Neural cell (in vitro differentiated cells): ENCODE measurements at regions not wholly inside any gene's neighbourhood (a gene's known extent, or its start where the extent isn't known, plus 50 kb on each side); places are given as distances from the start of the nearest gene placed in this dataset.

Experiments used
- H2AFZ ChIP-seq: fragments of 200-600, 300-800 bp; sonication (generic), shearing (Covaris generic); 2 replicates; pipeline ENCODE4 v1.6.0; 2014; ENCODE audit warnings: low read depth, mild to moderate bottlenecking, antibody characterized with exemption, low read length, moderate library complexity
- H3F3A ChIP-seq: fragments of 200-600 bp; shearing (Covaris generic); 2 replicates; pipeline ENCODE4 v1.6.1; 2016; ENCODE audit warnings: mild to moderate bottlenecking, moderate library complexity, mixed read lengths, antibody characterized with exemption, low read length; ENCODE audit not compliant: insufficient read depth, poor library complexity, severe bottlenecking
- H3K27ac ChIP-seq: fragments of 200-600, 300-800 bp; sonication (generic), shearing (Covaris generic); 2 replicates; pipeline ENCODE4 v1.5.1; 2014; ENCODE audit warnings: mild to moderate bottlenecking, low read length, moderate library complexity
- H3K27me3 ChIP-seq: fragments of 300-800, 200-600 bp; sonication (generic), shearing (Covaris generic); 2 replicates; pipeline ENCODE4 v1.6.0; 2014; ENCODE audit warnings: mild to moderate bottlenecking, low read depth, low read length, moderate library complexity; ENCODE audit not compliant: insufficient read depth
- H3K36me3 ChIP-seq: fragments of 300-800, 200-600 bp; sonication (generic), shearing (Covaris generic); 2 replicates; pipeline ENCODE4 v1.5.1; 2014; ENCODE audit warnings: mild to moderate bottlenecking, antibody characterized with exemption, low read length, moderate library complexity; ENCODE audit not compliant: insufficient read depth
- H3K4me2 ChIP-seq: fragments of 300-800, 200-600 bp; sonication (generic), shearing (Covaris generic); 2 replicates; pipeline ENCODE4 v1.6.0; 2014; ENCODE audit warnings: mild to moderate bottlenecking, low read length
- H3K4me3 ChIP-seq: fragments of 300-800, 200-600 bp; sonication (generic), shearing (Covaris generic); 2 replicates; pipeline ENCODE4 v1.5.1; 2014; ENCODE audit warnings: mild to moderate bottlenecking, low read length, moderate library complexity
- H3K79me2 ChIP-seq: fragments of 200-600 bp; shearing (Covaris generic); replicated peaks from 2 replicates; pipeline ENCODE4 v1.6.0; 2014; ENCODE audit warnings: mild to moderate bottlenecking, low read length, moderate library complexity; ENCODE audit not compliant: insufficient read depth
- H3K9ac ChIP-seq: fragments of 300-800, 200-600 bp; sonication (generic), shearing (Covaris generic); 2 replicates; pipeline ENCODE4 v1.6.1; 2016; ENCODE audit warnings: mild to moderate bottlenecking, low read length, mixed read lengths
- H3K9me2 ChIP-seq: fragments of 200-600 bp; shearing (Covaris generic); 2 replicates; pipeline ENCODE4 v1.6.1; 2016; ENCODE audit warnings: mild to moderate bottlenecking, low read length, mixed read lengths; ENCODE audit not compliant: insufficient read depth
- H3K9me3 ChIP-seq: fragments of 200-600, 300-800 bp; sonication (generic), shearing (Covaris generic); 2 replicates; pipeline ENCODE4 v1.6.1; 2016; ENCODE audit warnings: mild to moderate bottlenecking, mixed run types, low read length, moderate library complexity, mixed read lengths
- H4K20me1 ChIP-seq: fragments of 200-600 bp; shearing (Covaris generic); 2 replicates; pipeline ENCODE4 v1.6.1; 2016; ENCODE audit warnings: mild to moderate bottlenecking, mixed run types; ENCODE audit not compliant: insufficient read depth
- CTCF ChIP-seq: fragments of 450-650 bp; IDR thresholded peaks from 2 replicates; pipeline ENCODE4 v1.5.1; 2014; ENCODE audit warnings: antibody characterized with exemption, mild to moderate bottlenecking, moderate library complexity; ENCODE audit not compliant: poor library complexity, severe bottlenecking
- EP300 ChIP-seq: fragments of 450-650 bp; conservative IDR thresholded peaks from 2 replicates; pipeline ENCODE4 v1.6.1; 2014; ENCODE audit warnings: antibody characterized with exemption, mild to moderate bottlenecking, moderate library complexity; ENCODE audit not compliant: poor library complexity, severe bottlenecking
- EZH2 ChIP-seq: fragments of 200-600, 300-800 bp; shearing (Covaris generic), sonication (generic); IDR thresholded peaks from 2 replicates; pipeline ENCODE4 v1.6.1; 2014; ENCODE audit warnings: antibody characterized with exemption, low read length, borderline replicate concordance, mild to moderate bottlenecking; ENCODE audit not compliant: insufficient read depth, poor library complexity, severe bottlenecking
- MXI1 ChIP-seq: fragments of 450-650 bp; conservative IDR thresholded peaks from 2 replicates; pipeline ENCODE4 v1.6.1; 2014; ENCODE audit warnings: antibody characterized with exemption, mild to moderate bottlenecking; ENCODE audit not compliant: poor library complexity, severe bottlenecking
- POLR2AphosphoS5 ChIP-seq: IDR thresholded peaks from 2 replicates; pipeline ENCODE4 v1.6.1; 2012
- RAD21 ChIP-seq: fragments of 450-650 bp; conservative IDR thresholded peaks from 2 replicates; pipeline ENCODE4 v1.6.1; 2014; ENCODE audit warnings: antibody characterized with exemption, mild to moderate bottlenecking, moderate library complexity
- REST ChIP-seq: IDR thresholded peaks from 2 replicates; pipeline ENCODE4 v1.6.1; 2012; ENCODE audit warnings: borderline replicate concordance
- SMC3 ChIP-seq: fragments of 450-650 bp; conservative IDR thresholded peaks from 2 replicates; pipeline ENCODE4 v1.6.1; 2014; ENCODE audit warnings: antibody characterized with exemption, mild to moderate bottlenecking, moderate library complexity; ENCODE audit not compliant: poor library complexity
- TAF1 ChIP-seq: IDR thresholded peaks from 2 replicates; pipeline ENCODE4 v1.6.1; 2012; ENCODE audit warnings: low read depth

GRCh38 chr5:99334936-99335335, 406.1 kb upstream of the CHD1 start:
- Histone ChIP-seq H3K79me2 (no peaks in the 10 kb centered on the region), H3K9ac (no peak overlapping the region)
- no peak for TF ChIP-seq RAD21
- TF ChIP-seq MXI1 = no peak
- no peak for TF ChIP-seq CTCF
- no peak for TF ChIP-seq EZH2
- TF ChIP-seq SMC3 = no peak
- TF ChIP-seq EP300 = no peak
- no peak for TF ChIP-seq POLR2AphosphoS5
- TF ChIP-seq TAF1 = no peak
- TF ChIP-seq REST = no peak

GRCh38 chr5:99331061-99331460, 402.3 kb upstream of the CHD1 start:
- no peak overlapping the region for H3K27ac ChIP-seq
- H3K9me3 ChIP-seq = no peaks in the 10 kb centered on the region
- no peaks in the 10 kb centered on the region for H3K9me2 ChIP-seq
- H4K20me1 ChIP-seq = no peaks in the 10 kb centered on the region
- no peaks in the 10 kb centered on the region for H3K79me2 ChIP-seq
- H3K9ac ChIP-seq = no peak overlapping the region
- H3K4me2 ChIP-seq = no peak overlapping the region
- H3K4me3 ChIP-seq = no peak overlapping the region
- TF ChIP-seq TAF1 (no peak), SMC3 (no peak), RAD21 (no peak), MXI1 (no peak), CTCF (no peak), REST (no peak), EZH2 (no peak), EP300 (no peak), POLR2AphosphoS5 (no peak)
- no peaks in the 10 kb centered on the region for H3F3A ChIP-seq
- no peak overlapping the region for H2AFZ ChIP-seq
- H3K36me3 ChIP-seq = no peaks in the 10 kb centered on the region
- no peaks in the 10 kb centered on the region for H3K27me3 ChIP-seq

More at GRCh38 chr5:99334936-99335335, 406.1 kb upstream of the CHD1 start:
- Histone ChIP-seq H3K4me2 (no peak overlapping the region), H4K20me1 (no peaks in the 10 kb centered on the region), H2AFZ (no peak overlapping the region), H3K27ac (no peak overlapping the region), H3K9me2 (no peaks in the 10 kb centered on the region), H3K4me3 (no peak overlapping the region), H3K36me3 (no peaks in the 10 kb centered on the region), H3F3A (no peaks in the 10 kb centered on the region), H3K9me3 (no peaks in the 10 kb centered on the region), H3K27me3 (no peaks in the 10 kb centered on the region)
